HG03159 (cell line): ENCODE measurements at regions not wholly inside any gene's neighbourhood (a gene's known extent, or its start where the extent isn't known, plus 50 kb on each side); places are given as distances from the start of the nearest gene placed in this dataset.

Experiments
- ATAC-seq: cut with Tn5 transposase; IDR thresholded peaks from one replicate; pipeline ENCODE4 v1.9.1; 2021; ENCODE audit warnings: mild to moderate bottlenecking, moderate library complexity; ENCODE audit not compliant: unreplicated experiment

DNA sequence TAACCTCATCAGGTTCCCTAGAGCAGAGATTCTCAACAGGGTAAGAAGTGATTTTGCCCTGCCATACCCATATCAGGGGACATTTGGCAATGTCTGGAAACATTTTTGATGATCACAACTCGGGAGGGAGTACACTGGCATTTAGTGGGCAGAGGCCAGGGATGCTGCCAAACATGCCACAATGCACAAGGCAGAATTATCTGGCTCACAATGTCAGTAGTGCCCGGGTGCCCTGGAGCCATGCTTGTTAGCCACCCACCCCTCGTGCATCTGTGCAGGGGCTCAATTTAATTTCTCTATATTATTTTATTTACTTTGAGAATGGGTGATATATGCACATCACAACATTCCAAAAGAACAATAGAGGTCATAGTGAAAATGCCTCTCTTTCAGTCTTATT, 82.0 kb upstream of the DHX15 start:
- no peak for ATAC-seq

DNA sequence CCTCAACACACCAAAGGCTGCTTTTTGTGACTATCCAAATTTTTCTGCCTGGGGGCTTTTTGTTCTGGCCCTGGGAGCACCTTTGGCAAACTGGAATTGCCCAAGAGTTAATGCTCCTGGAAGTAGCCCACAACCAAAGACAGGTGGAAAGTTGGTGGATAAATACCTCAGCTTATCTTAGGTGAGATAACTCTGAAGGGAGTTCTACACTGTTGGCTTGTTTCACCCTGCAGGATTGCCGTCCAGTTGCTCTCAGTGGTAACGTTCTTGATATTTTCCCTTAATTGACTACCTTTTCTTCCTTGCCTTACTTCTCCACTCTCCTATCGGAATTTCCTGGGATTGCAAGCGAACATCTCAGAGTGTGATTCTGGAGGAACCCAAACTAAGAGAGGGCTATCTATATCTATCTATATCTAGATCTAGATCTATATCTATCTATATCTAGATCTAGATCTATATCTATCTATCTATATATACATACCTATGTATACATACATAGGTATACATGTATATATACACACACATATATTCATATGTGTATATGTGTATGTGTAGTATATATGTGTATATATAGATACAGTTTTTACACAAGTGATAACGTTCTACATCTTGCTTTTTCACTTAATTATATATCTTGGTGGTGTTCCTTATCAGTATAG, 82.6 kb upstream of the DHX15 start:
- ATAC-seq = no peak

- no peak for ATAC-seq
Observed at GRCh38 chr4:24668956-24669355, 84.6 kb upstream of the DHX15 start.

GRCh38 chr4:24669751-24670150, 85.4 kb upstream of the DHX15 start:
- no peak for ATAC-seq

DNA sequence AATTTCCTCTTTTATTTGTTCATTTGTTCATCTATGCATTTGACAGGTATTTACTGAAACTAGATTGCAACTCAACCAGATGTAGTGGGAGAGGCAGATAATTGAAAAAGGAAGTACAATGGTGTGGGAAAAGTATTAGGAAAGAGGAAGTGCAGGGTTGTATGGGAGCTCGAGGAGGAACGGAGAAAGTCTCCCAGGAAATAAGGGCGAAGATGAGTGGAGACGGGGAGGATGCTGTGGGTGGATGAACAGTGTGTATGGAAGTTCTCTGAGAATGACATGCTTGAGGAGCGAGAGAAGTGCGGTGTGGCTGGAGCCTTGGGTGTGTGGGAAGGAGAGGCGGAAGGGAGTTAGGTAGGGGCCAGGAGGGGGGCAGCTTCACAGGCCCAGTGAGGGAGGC, 87.5 kb upstream of the DHX15 start:
- no peak for ATAC-seq

DNA sequence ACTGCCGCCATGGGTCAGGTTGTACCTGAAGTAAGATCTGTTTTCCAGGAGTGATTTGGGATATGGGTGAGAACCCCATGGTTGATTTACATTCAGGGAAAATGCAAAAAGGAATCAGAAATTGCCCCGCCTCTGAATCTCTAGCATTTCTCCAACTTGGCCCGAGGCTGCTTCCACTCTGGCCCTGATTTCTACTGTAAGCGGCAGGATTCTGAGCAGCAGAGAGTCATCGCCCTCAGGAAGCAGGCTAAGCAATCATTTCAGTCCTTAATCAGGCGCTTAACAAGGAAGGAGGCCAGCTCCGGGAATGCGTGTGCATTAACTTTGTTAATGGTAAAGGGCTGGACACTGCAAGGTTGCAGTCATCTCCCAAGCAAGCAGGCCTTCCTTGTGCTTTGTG, 88.5 kb upstream of the DHX15 start:
- no peak for ATAC-seq

DNA sequence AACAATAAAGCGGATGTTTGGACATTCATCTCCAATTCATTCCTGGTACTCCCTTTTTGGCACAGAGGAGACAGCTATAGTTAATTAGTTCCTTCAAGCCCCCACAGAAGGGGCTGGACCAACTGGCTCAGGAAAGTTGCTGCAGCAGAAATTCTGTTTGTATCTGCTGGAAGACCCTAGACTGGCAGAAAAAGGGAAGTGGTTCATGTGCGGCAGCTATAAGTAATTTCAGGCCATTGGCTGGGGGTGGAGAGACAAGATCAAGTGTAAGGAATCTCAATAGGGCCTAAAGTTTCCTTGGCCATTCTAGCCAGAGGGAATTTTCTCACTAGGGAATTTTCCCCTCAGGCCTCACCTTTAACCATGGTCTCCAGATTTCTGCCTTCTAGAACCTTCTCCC, 89.9 kb upstream of the DHX15 start:
- ATAC-seq = no peak

DNA sequence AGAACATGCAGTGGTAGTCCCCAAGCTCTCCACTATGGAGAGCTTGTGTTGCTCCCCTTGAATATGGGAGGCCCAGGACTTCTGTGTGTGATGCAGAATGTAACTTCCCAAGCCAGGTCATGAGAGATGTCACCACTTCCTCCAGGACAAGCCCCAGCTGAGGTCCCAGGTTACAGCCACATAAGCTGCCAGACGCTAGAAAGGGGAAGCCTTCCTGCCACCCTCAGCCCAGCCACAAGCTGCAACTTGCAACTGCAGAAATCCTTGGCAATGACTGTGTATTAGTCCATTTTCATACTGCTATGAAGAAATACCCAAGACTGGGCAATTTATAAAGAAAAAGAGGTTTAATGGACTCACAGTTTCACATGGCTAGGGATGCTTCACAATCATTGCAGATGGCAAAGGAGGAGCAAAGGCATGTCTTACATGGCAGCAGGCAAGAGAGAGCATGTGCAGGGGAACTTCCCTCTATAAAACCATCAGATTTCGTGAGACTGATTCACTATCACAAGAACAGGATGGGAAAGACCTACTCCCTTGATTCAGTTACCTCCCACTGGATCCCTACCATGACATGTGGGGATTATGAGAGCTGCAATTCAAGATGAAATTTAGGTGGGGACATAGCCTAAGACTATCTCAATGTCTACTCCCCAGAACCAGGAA, 91.5 kb upstream of the DHX15 start:
- no peak for ATAC-seq

GRCh38 chr4:24677909-24678308, 93.6 kb upstream of the DHX15 start:
- no peak for ATAC-seq

- no peak for ATAC-seq
Observed at GRCh38 chr4:24680746-24681448, 96.5 kb upstream of the DHX15 start.

- ATAC-seq = no peak
Observed at GRCh38 chr4:24683116-24683515, 98.8 kb upstream of the DHX15 start.

- no peak for ATAC-seq
Observed at GRCh38 chr4:24686866-24687692, 102.7 kb upstream of the DHX15 start.

DNA sequence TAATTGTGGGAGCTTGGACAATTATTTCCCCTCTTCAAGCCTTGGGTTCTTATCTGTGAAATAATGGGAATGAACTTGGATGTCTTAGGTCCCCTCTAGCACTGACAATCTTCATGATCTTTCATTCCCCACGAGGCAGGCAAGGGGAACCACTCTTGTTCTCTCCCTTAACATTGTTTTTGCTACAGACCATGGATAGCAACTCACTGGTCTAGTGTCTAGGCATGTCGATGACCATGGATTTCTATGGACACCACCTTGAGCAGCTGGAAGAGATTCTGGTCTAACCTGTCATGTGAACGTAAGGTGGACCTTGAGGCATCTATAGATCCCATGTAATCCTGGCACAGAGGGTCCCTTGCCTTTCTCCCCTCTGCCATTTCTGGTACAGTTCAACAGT, 104.1 kb upstream of the DHX15 start:
- no peak for ATAC-seq

DNA sequence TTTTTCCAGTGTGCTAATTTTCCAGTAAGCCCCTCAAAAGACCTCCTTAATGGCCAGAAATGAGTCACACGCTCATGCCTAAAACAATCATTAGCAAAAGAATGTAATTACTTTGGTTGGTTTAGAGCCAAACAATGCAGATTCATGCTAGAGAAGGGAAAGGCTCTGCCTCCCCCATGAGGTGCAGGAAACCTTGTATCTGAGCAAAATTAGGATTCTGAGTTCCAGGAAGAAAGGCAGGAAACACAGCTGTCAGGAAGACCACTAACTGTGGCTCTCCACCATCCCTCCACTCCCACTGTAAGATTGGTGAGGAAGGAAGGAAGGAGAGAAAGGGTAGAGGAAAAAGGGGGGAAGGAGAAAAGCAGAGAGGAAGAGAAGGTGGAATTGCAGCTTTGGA, 104.9 kb upstream of the DHX15 start:
- no peak for ATAC-seq

DNA sequence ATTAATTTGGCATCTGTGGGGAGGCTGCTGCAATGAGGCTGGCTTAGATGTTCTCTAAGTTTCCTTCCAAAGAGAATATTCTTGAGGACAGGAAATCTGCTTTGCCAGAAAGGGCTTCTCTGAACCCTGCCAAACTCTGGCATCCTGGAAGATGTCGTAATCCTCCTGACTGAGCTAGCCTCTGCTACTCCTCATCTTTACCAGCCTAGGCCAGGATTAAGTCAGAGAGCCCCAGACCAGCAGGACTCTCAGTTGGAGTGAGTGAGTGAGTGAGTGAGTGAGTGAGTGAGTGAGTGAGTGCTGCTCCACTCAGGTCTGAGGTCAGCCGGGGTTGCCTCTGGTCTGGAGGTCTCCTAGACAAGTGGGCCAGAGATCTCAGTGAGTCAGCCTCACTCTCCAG, 104.9 kb upstream of the SOD3 start:
- no peak for ATAC-seq

GRCh38 chr4:24693636-24694035, 101.7 kb upstream of the SOD3 start:
- ATAC-seq = no peak

DNA sequence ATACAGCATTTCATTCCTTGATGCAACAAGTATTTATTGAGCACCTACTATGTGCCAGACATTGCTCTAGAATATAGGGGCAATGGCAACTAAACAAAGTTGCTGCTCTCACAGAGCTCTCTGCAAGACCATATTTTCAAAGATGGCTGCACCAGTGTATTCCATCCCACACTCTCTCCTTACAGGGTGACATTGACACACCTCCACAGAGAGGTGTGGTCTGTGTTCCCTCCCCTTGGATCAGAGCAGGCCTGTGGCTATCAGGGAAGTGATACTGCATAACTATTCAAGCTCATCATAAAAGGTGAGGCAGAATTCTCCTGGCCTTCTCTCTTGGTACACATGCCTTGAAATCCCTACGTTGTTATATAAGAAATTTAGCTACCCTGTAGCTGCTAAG, 95.3 kb upstream of the SOD3 start:
- no peak for ATAC-seq

DNA sequence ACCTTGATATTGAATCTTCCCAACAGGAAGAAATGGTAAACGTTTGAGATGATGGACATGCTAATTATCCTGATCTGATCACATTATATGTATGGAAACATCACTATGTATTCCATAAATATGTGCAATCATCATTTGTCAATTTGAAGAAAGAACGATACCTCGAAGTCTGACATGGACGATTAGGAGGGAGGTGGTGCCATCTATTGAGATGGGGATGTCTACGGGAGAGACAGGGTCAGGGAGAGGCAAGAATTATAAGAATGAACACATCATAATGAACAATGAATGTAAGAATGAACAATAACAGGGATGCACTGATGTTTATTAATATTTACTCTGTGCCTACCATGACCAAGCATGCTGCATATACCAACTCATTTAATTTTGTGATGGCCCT, 93.7 kb upstream of the SOD3 start:
- no peak for ATAC-seq

- ATAC-seq = no peak
Observed at GRCh38 chr4:24702281-24702680, 93.1 kb upstream of the SOD3 start.

- ATAC-seq = no peak
Observed at GRCh38 chr4:24703298-24703697, 92.1 kb upstream of the SOD3 start.

- ATAC-seq = no peak
Observed at GRCh38 chr4:24704149-24704548, 91.2 kb upstream of the SOD3 start.
